ENCODE measurements at regions not wholly inside any gene's neighbourhood (a gene's known extent, or its start where the extent isn't known, plus 50 kb on each side); places are given as distances from the start of the nearest gene placed in this dataset.
A peak's percentile ranks its signal among the peaks of the same experiment; 100 is the strongest.

GRCh38 chr1:13922466-13923110, 222.6 kb downstream of the PRDM2 start:
- DNase-seq = no peak

DNA sequence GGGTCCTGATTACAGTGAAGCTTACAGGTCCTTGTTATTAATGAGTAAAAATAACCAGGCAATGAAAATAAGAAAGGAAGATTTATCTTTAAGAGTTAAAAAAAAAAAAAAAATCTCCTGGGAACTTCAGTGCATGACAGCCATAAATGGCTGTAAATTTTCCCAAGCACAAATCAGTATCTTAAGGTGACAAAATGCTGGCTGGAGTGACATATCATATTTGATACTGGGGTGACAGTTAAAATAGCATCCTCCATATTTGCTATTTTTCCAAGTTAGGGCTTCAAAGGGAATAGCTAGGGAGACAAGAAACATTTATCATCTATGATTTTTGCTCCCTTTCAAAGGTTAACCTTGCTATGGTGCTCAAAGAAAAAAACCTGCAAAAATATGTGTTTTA, 226.6 kb downstream of the PRDM2 start:
- DNase-seq = no peak

- DNase-seq = no peak
Measured at GRCh38 chr1:13927736-13928135, 227.7 kb downstream of the PRDM2 start.

DNA sequence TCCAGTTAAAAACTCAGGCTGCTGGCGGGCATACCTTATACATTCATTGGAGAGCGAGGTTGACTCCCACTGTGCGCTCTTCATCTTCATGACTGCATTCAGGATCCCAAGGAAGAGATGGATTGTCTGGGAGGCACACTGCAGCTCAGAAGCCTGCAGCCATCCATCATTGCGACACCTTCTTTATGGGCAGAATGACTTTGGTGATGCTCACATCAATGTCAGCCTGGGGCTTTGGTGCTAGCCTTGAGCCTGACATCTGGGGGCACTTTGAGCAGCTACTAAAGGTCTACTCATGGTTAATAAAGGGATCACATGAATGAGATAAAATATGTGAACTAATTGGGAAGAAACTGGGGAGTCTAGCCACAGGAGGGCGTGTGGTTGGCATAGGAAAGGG, 229.3 kb downstream of the PRDM2 start:
- no peak for DNase-seq

- no peak for DNase-seq
Measured at GRCh38 chr1:13930151-13930550, 230.2 kb downstream of the PRDM2 start.

GRCh38 chr1:13931226-13931625, 231.2 kb downstream of the PRDM2 start:
- DNase-seq = no peak

- DNase-seq = no peak
Measured at GRCh38 chr1:13935336-13935735, 235.3 kb downstream of the PRDM2 start.

DNA sequence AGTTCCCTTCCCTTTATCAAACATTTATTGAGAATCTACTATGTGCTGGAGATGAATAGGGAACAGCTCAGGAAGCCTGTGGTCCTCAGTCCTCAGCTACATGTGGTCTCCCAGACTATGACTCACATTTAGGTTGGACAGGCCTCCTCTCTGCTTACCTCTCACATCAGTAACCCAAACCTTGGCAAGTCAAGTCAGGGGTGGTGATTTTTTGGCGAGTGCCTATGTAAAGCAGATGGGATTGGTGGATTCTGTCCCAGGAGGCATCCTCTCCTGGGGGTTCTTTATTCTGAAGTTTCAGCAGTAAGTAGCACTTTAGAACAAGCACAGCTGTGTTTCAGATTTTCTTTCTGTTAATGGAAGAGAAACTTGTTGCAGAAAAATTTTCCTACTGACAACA, 241.3 kb downstream of the PRDM2 start:
- no peak for DNase-seq

DNA sequence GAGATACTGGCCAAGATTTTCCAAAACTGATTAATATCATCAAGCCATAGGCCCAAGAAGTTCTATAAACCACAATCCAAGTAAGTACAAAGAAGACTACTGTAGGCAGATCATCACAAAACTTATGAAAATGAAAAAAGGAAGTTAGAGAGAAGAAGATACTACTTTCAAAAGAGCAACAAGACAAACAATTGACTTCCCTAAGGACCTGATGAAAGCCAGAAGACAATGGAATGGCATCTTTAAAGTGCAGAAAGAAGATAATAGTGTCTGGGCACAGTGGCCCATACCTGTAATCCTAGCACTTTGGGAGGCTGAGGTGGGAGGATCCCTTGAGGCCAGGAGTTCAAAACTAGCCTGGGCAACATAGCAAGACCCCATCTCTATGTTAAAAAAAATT, 243.1 kb downstream of the PRDM2 start:
- DNase-seq = no peak

- DNase-seq = no peak
Measured at GRCh38 chr1:13945856-13946255, 245.9 kb downstream of the PRDM2 start.

DNA sequence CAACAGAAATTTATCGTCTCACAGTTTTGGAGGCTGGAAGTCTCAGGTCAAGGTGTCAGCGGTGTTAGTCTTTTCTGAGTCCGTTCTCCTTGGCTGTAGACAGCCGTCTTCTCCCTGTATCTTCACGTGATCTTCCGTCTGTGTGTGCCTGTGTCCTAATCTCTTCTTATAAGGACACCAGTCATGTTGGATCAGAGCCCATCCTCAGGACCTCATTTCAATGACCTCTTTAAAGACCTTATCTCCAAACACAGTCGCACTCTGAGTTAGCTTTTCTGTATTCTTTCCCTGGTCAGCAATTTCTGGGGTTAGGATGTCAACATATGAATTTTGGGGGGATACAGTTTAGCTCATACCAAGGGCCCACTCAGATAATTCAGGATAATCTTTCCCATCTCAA, 247.7 kb downstream of the PRDM2 start:
- DNase-seq = no peak

- DNase-seq = no peak
Measured at GRCh38 chr1:13948396-13948795, 248.4 kb downstream of the PRDM2 start.

DNA sequence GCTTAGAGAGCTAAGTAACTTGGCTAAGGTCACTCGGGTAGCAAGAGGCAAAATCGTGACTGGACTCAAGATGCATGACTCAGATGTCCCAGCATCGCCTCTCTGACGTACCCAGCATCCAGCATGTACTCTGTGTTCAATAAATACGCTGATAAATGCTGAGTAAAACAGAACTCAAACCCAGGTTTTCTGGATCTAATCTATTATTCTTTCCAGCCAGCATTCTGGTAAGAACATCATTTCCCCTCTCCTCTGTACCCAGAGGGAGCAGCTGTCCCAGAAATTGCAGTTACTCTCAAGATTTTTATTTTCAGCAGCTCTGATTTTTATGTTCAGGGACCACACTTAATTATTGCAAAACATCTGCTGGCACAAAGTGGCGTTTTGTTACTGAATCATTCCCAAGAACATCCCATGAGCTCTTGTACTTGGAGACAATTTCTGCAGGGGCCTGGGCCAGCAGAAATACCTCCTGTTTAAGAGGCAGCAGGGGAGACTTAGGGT, 249.0 kb downstream of the PRDM2 start:
- no peak for DNase-seq

- no peak for DNase-seq
Measured at GRCh38 chr1:13949546-13949945, 249.6 kb downstream of the PRDM2 start.

- no peak for DNase-seq
Measured at GRCh38 chr1:13950637-13951036, 250.6 kb downstream of the PRDM2 start.

DNA sequence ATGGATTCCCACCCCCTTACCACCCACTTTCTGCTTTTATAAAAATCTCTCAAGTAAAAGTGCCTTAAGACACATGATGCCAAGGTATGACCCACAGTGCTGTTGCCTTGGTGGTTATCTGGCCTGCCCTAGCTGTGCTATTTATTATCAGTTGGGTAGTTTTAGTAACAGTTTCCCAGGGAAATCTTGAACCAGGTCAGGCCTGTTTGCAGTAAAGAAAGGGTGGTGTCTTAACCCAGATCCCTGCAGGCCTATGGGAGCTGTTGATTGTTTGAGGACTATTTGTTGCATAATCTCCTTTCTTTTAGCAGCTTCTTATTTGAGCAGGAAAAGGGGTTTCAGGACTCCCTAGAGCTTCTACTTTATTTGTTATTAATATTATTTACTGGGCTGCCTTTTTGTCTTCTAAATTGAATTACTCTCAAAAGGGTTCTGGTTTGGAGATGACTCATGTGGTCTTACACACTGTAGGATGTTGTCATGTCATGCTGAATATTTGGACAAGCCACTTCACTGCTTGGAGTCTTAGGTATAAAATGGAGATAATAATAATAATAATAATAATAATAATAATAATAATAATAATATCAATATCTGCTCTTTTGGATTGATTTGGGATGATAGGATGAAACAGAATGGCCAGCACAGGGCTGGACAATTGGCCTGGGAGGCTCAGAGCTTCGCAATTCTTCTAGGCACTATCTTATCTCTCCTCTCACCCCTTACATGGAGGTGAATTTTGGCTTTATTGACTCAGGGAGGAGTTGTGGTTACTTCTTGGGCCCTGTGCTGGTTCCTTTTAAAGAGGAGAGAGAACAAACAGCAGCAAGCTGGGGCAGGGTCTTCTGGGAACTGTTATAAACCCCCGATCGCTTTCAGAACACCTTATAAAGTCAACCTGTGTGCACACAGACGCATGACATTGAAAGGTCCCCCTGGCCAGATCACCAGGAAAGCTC, 252.1 kb downstream of the PRDM2 start:
- no peak for DNase-seq

- no peak for DNase-seq
Measured at GRCh38 chr1:13952985-13953384, 253.0 kb downstream of the PRDM2 start.

DNA sequence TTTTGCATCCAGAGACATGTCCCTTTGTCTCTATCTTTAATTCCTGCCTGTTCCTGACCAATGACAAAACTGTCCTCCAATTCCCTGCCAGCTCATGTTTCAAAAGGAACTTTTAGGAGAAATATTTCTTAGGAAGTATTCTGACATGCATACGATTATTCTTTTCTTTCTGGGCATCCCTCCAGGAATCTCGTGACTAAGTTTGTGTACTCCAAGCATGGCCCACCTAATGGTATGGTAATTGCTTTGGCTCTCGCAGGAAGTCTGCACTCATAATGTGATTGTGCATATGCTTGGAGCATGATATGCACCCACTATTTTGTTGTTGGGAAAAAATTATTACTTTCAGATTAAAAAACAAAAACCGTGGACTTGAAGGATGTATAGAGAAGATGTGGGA, 256.4 kb downstream of the PRDM2 start:
- DNase-seq = peak; percentile 39

- peak; percentile 76 for DNase-seq
Measured at GRCh38 chr1:13960375-13960987, 260.5 kb downstream of the PRDM2 start.

- DNase-seq = no peak
Measured at GRCh38 chr1:13964768-13965167, 264.8 kb downstream of the PRDM2 start.

DNA sequence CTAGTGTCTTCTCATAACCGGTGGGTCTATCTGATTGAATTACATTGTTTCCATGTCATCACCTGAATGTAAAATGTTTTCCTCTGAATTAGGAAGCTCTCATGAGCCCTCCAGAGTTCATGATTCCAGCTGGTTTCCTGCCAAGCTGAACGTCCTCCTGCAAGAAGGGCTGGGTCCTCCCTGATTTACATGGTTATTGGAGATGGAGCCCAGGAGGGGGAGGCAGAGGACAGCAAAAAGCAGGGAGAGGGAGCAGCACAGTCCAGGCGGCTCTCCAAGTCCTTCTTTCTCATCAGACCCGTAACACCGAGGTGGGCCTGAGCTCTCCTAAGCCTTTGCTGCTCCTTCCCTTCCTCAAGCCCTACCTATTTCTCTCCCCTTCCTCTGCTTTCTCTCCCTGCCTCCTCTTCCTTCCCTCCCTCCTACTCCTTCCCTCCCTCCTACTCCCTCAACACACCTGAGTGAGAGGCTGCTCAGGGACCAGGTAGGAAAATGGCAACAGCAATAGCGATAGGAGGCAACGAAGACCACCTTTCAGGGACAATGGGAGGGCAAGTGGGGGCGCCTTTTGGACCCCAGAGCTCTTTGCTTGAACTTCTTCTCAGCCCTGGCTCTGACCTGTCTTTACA, 265.9 kb downstream of the PRDM2 start:
- DNase-seq = peak; percentile 78

GRCh38 chr1:13967707-13968106, 267.7 kb downstream of the PRDM2 start:
- no peak for DNase-seq
